ENCODE measurements at regions not wholly inside any gene's neighbourhood (a gene's known extent, or its start where the extent isn't known, plus 50 kb on each side); places are given as distances from the start of the nearest gene placed in this dataset.
A peak's percentile ranks its signal among the peaks of the same experiment; 100 is the strongest.
"Not testable (repeated sequence)": the region's sequence is repeated elsewhere in the genome, so short reads cannot be mapped to it uniquely, and the experiment has no call there.

- no peaks in the 10 kb centered on the region for H3K9me3 ChIP-seq (ENCODE audit: control insufficient read depth, insufficient read depth, low read length)
- no peaks in the 10 kb centered on the region for H3K27me3 ChIP-seq (ENCODE audit: control insufficient read depth, insufficient read depth, low read length)
- no CpG with 5 or more reads among the region's 4 CpGs for WGBS (ENCODE audit: insufficient coverage)
- no peak for DNase-seq (ENCODE audit: low read depth in 4 of 6, low spot score in 6 of 6)
- no peak overlapping the region for H3K27ac ChIP-seq (ENCODE audit: low read depth, low read length)
- no peak overlapping the region for H3K4me3 ChIP-seq (ENCODE audit: low read depth, low read length)
- H3K4me1 ChIP-seq (ENCODE audit: control insufficient read depth, insufficient read depth, low read length) = no peaks in the 10 kb centered on the region
- H3K36me3 ChIP-seq (ENCODE audit: control insufficient read depth, insufficient read depth, low read length) = no peaks in the 10 kb centered on the region
Observed at GRCh38 chr13:103471896-103472295, 405.7 kb upstream of the SLC10A2 start.

DNA sequence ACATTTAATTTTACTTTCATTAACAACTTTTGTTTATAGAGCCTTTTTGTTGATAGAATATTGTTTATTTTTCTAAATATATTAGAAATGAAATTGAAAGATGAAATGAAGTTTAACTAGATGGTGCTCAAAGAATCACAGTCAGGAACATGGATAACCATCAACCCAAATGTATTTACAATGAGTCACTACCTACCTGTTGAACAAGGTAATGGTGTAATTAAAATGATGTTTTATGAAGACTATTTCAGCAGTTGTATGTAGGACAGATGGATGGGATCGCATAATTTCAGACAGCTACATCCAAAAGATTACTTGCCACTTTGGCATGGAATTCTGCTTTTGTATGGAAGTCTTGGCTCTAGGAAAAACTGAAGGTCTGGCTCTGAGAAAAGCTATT lies 403.6 kb upstream of the SLC10A2 start:
- no CpG with 5 or more reads among the region's 1 CpG for WGBS (ENCODE audit: insufficient coverage)
- H3K27me3 ChIP-seq (ENCODE audit: control insufficient read depth, insufficient read depth, low read length) = no peaks in the 10 kb centered on the region
- no peaks in the 10 kb centered on the region for H3K36me3 ChIP-seq (ENCODE audit: control insufficient read depth, insufficient read depth, low read length)
- DNase-seq (ENCODE audit: low read depth in 4 of 6, low spot score in 6 of 6) = no peak
- no peaks in the 10 kb centered on the region for H3K9me3 ChIP-seq (ENCODE audit: control insufficient read depth, insufficient read depth, low read length)
- no peak overlapping the region for H3K27ac ChIP-seq (ENCODE audit: low read depth, low read length)
- H3K4me1 ChIP-seq (ENCODE audit: control insufficient read depth, insufficient read depth, low read length) = no peaks in the 10 kb centered on the region
- no peak overlapping the region for H3K4me3 ChIP-seq (ENCODE audit: low read depth, low read length)

GRCh38 chr13:103466761-103467160 lies 400.5 kb upstream of the SLC10A2 start:
- H3K4me1 ChIP-seq (ENCODE audit: control insufficient read depth, insufficient read depth, low read length) = no peaks in the 10 kb centered on the region
- H3K36me3 ChIP-seq (ENCODE audit: control insufficient read depth, insufficient read depth, low read length) = no peaks in the 10 kb centered on the region
- H3K4me3 ChIP-seq (ENCODE audit: low read depth, low read length) = no peak overlapping the region
- DNase-seq (ENCODE audit: low read depth in 4 of 6, low spot score in 6 of 6) = no peak
- 95% methylated on average over 3 of the region's 5 CpGs for WGBS (ENCODE audit: insufficient coverage)
- H3K27me3 ChIP-seq (ENCODE audit: control insufficient read depth, insufficient read depth, low read length) = no peaks in the 10 kb centered on the region
- H3K9me3 ChIP-seq (ENCODE audit: control insufficient read depth, insufficient read depth, low read length) = no peaks in the 10 kb centered on the region
- H3K27ac ChIP-seq (ENCODE audit: low read depth, low read length) = no peak overlapping the region

- H3K27me3 ChIP-seq (ENCODE audit: control insufficient read depth, insufficient read depth, low read length); H3K27ac ChIP-seq (ENCODE audit: low read depth, low read length); H3K4me1 ChIP-seq (ENCODE audit: control insufficient read depth, insufficient read depth, low read length); H3K9me3 ChIP-seq (ENCODE audit: control insufficient read depth, insufficient read depth, low read length); H3K36me3 ChIP-seq (ENCODE audit: control insufficient read depth, insufficient read depth, low read length); DNase-seq (ENCODE audit: low read depth in 4 of 6, low spot score in 6 of 6); H3K4me3 ChIP-seq (ENCODE audit: low read depth, low read length): not testable (repeated sequence)
- no CpG with 5 or more reads among the region's 3 CpGs for WGBS (ENCODE audit: insufficient coverage)
Observed at GRCh38 chr13:103460246-103460645, 394.0 kb upstream of the SLC10A2 start.

DNA sequence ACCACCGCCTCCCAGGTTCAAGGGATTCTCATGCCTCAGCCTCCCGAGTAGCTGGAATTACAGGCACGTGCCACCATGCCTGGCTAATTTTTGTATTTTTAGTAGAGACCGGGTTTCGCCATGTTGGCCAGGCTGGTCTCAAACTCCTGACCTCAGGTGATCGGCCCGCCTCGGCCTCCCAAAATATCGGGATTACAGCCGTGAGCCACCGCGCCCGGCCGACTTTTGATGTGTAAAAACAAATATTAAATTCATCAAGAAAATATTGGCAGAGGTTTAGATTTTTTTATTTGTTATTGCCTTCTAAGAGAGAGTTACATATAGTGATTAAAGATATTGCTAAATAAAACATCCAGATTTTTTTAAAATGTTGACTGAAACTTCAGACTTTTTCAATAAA lies 390.8 kb upstream of the SLC10A2 start:
- not testable (repeated sequence) for H3K4me3 ChIP-seq (ENCODE audit: low read depth, low read length); H3K36me3 ChIP-seq (ENCODE audit: control insufficient read depth, insufficient read depth, low read length); H3K9me3 ChIP-seq (ENCODE audit: control insufficient read depth, insufficient read depth, low read length); H3K27me3 ChIP-seq (ENCODE audit: control insufficient read depth, insufficient read depth, low read length); H3K27ac ChIP-seq (ENCODE audit: low read depth, low read length); DNase-seq (ENCODE audit: low read depth in 4 of 6, low spot score in 6 of 6); H3K4me1 ChIP-seq (ENCODE audit: control insufficient read depth, insufficient read depth, low read length)
- WGBS (ENCODE audit: insufficient coverage) = 98% methylated on average over 5 of the region's 14 CpGs

DNA sequence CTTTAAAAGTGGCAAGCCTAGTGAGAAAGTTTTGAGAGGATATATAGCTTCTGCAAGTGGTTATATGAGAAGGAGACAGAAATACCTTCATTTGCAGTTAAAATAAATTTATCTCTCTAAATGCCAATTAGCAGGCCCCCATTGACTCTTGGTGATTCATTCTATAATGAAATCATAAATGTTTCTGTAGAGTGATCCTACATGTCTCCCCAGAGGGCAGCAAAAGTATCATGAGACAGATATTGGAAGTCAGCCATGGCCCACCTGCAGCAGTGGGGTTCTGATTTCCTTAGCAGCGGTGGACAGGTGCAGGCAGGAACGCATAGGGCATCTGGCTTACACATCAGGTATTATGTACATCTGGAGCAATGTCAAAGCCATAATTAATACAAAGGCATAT lies 385.4 kb upstream of the SLC10A2 start:
- WGBS (ENCODE audit: insufficient coverage) = no CpG with 5 or more reads among the region's 2 CpGs

GRCh38 chr13:103443604-103444003 lies 377.4 kb upstream of the SLC10A2 start:
- Histone ChIP-seq H3K9me3 (ENCODE audit: control insufficient read depth, insufficient read depth, low read length) (no peaks in the 10 kb centered on the region), H3K4me3 (ENCODE audit: low read depth, low read length) (no peak overlapping the region), H3K27me3 (ENCODE audit: control insufficient read depth, insufficient read depth, low read length) (no peaks in the 10 kb centered on the region), H3K4me1 (ENCODE audit: control insufficient read depth, insufficient read depth, low read length) (no peaks in the 10 kb centered on the region), H3K36me3 (ENCODE audit: control insufficient read depth, insufficient read depth, low read length) (no peaks in the 10 kb centered on the region), H3K27ac (ENCODE audit: low read depth, low read length) (no peak overlapping the region)
- no CpG with 5 or more reads among the region's 4 CpGs for WGBS (ENCODE audit: insufficient coverage)
- no peak for DNase-seq (ENCODE audit: low read depth in 4 of 6, low spot score in 6 of 6)

More for the DNA sequence above, 385.4 kb upstream of the SLC10A2 start:
- DNase-seq (ENCODE audit: low read depth in 4 of 6, low spot score in 6 of 6) = peak in 1 of 6 donors; percentile 62
- H3K27ac ChIP-seq (ENCODE audit: low read depth, low read length) = no peak overlapping the region
- no peak overlapping the region for H3K4me3 ChIP-seq (ENCODE audit: low read depth, low read length)
- H3K9me3 ChIP-seq (ENCODE audit: control insufficient read depth, insufficient read depth, low read length) = no peaks in the 10 kb centered on the region
- no peaks in the 10 kb centered on the region for H3K4me1 ChIP-seq (ENCODE audit: control insufficient read depth, insufficient read depth, low read length)
- H3K27me3 ChIP-seq (ENCODE audit: control insufficient read depth, insufficient read depth, low read length) = no peaks in the 10 kb centered on the region
- H3K36me3 ChIP-seq (ENCODE audit: control insufficient read depth, insufficient read depth, low read length) = no peaks in the 10 kb centered on the region

- peak in 1 of 6 donors; percentile 27 for DNase-seq (ENCODE audit: low read depth in 4 of 6, low spot score in 6 of 6)
- Histone ChIP-seq H3K9me3 (ENCODE audit: control insufficient read depth, insufficient read depth, low read length) (no peaks in the 10 kb centered on the region), H3K27ac (ENCODE audit: low read depth, low read length) (no peak overlapping the region), H3K36me3 (ENCODE audit: control insufficient read depth, insufficient read depth, low read length) (no peaks in the 10 kb centered on the region), H3K4me1 (ENCODE audit: control insufficient read depth, insufficient read depth, low read length) (no peaks in the 10 kb centered on the region), H3K27me3 (ENCODE audit: control insufficient read depth, insufficient read depth, low read length) (no peaks in the 10 kb centered on the region), H3K4me3 (ENCODE audit: low read depth, low read length) (no peak overlapping the region)
- WGBS (ENCODE audit: insufficient coverage) = no CpG with 5 or more reads among the region's 1 CpG
Observed at GRCh38 chr13:103437651-103438050, 371.4 kb upstream of the SLC10A2 start.

- Histone ChIP-seq H3K9me3 (ENCODE audit: control insufficient read depth, insufficient read depth, low read length) (no peaks in the 10 kb centered on the region), H3K36me3 (ENCODE audit: control insufficient read depth, insufficient read depth, low read length) (no peaks in the 10 kb centered on the region), H3K27me3 (ENCODE audit: control insufficient read depth, insufficient read depth, low read length) (no peaks in the 10 kb centered on the region), H3K27ac (ENCODE audit: low read depth, low read length) (no peak overlapping the region), H3K4me1 (ENCODE audit: control insufficient read depth, insufficient read depth, low read length) (no peaks in the 10 kb centered on the region), H3K4me3 (ENCODE audit: low read depth, low read length) (no peak overlapping the region)
- no peak for DNase-seq (ENCODE audit: low read depth in 4 of 6, low spot score in 6 of 6)
- WGBS (ENCODE audit: insufficient coverage) = 67% methylated on average over 9 of the region's 10 CpGs
Observed at GRCh38 chr13:103436057-103436654, 369.9 kb upstream of the SLC10A2 start.

- no peaks in the 10 kb centered on the region for H3K27me3 ChIP-seq (ENCODE audit: control insufficient read depth, insufficient read depth, low read length)
- H3K4me3 ChIP-seq (ENCODE audit: low read depth, low read length) = no peak overlapping the region
- no peak overlapping the region for H3K27ac ChIP-seq (ENCODE audit: low read depth, low read length)
- no peaks in the 10 kb centered on the region for H3K36me3 ChIP-seq (ENCODE audit: control insufficient read depth, insufficient read depth, low read length)
- WGBS (ENCODE audit: insufficient coverage) = 92% methylated on average over 3 of the region's 3 CpGs
- no peaks in the 10 kb centered on the region for H3K9me3 ChIP-seq (ENCODE audit: control insufficient read depth, insufficient read depth, low read length)
- no peaks in the 10 kb centered on the region for H3K4me1 ChIP-seq (ENCODE audit: control insufficient read depth, insufficient read depth, low read length)
- DNase-seq (ENCODE audit: low read depth in 4 of 6, low spot score in 6 of 6) = peak in 4 of 6 donors; percentile 17 to 89 (median 42)
Observed at GRCh38 chr13:103431856-103432255, 365.6 kb upstream of the SLC10A2 start.
